ENCODE measurements at regions not wholly inside any gene's neighbourhood (a gene's known extent, or its start where the extent isn't known, plus 50 kb on each side); places are given as distances from the start of the nearest gene placed in this dataset.

DNA sequence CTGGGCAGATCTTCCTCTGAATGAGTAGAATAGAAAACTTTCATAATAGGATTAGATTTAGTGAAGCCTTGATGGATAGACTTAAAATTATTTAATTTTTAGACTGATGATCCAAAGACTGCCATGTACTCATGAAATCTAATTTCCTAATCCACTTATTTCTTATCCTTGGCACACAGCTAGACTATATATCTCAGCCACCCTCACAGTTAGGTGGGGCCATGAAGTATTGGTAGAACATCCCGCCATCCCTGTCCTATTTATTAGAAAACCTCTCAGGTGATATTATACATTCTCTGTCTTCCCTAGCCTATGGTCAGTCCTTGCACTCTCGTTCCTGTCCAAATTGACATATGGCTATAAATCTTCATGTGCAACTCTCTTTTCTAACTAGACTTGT lies 110.9 kb downstream of the FAM170A start:
- Histone ChIP-seq H3K27me3 (ENCODE audit: insufficient read depth, low read depth, severe bottlenecking) (no peaks in the 10 kb centered on the region), H3K4me3 (ENCODE audit: low read depth, low read length) (no peak overlapping the region), H3K27ac (no peak overlapping the region), H3K9me3 (ENCODE audit: severe bottlenecking) (no peaks in the 10 kb centered on the region), H3K36me3 (no peaks in the 10 kb centered on the region)
- TF ChIP-seq, protein P1, sequence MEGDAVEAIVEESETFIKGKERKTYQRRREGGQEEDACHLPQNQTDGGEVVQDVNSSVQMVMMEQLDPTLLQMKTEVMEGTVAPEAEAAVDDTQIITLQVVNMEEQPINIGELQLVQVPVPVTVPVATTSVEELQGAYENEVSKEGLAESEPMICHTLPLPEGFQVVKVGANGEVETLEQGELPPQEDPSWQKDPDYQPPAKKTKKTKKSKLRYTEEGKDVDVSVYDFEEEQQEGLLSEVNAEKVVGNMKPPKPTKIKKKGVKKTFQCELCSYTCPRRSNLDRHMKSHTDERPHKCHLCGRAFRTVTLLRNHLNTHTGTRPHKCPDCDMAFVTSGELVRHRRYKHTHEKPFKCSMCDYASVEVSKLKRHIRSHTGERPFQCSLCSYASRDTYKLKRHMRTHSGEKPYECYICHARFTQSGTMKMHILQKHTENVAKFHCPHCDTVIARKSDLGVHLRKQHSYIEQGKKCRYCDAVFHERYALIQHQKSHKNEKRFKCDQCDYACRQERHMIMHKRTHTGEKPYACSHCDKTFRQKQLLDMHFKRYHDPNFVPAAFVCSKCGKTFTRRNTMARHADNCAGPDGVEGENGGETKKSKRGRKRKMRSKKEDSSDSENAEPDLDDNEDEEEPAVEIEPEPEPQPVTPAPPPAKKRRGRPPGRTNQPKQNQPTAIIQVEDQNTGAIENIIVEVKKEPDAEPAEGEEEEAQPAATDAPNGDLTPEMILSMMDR (IDR thresholded peaks at IDR 0.05; ENCODE audit: low read depth, low read length), result no peak
- DNase-seq, result no peak

DNA sequence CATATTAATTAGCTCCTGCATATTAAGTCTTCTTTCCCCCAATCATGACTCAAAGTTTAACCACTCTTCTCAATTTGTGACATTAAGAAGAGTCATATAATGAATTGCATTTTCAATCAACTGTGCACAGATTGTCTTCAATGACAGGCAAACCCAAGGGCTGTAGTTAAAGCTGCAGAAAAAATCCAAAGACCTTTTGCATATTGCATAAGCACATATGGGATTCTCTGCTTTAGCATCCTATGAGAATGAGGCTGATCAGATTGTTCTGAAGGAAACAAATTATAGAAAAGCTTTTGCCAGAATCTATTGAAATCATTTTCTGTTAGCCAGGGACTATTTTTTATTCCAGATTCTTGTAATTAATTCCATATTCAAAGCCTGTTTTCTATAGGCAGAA lies 112.3 kb downstream of the FAM170A start:
- H3K27me3 ChIP-seq (ENCODE audit: insufficient read depth, low read depth, severe bottlenecking), result no peaks in the 10 kb centered on the region
- H3K36me3 ChIP-seq, result no peaks in the 10 kb centered on the region
- no peak overlapping the region for H3K4me3 ChIP-seq (ENCODE audit: low read depth, low read length)
- TF ChIP-seq, protein P1 (IDR thresholded peaks at IDR 0.05; ENCODE audit: low read depth, low read length), result no peak
- no peak overlapping the region for H3K27ac ChIP-seq
- DNase-seq, result no peak
- no peaks in the 10 kb centered on the region for H3K9me3 ChIP-seq (ENCODE audit: severe bottlenecking)

DNA sequence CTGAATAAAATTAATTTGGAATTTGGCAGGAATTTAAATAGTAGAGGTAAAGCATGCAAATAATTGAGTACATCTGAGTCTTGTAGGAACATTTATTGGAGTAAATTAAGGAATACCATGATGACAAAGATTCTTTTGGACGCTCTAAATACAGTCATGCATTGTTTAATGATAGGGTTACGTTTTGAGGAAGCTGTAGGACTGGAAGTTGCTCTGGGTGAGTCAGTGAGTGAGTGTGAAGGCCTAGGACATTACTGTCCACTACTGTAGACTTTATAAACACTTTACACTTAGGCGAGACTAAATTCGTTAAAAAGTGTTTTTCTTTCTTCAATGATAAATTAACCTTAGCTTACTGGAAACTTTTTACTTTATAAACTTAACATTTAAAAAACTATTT lies 113.0 kb downstream of the FAM170A start:
- Histone ChIP-seq H3K9me3 (ENCODE audit: severe bottlenecking) (no peaks in the 10 kb centered on the region), H3K27ac (no peak overlapping the region), H3K36me3 (no peaks in the 10 kb centered on the region), H3K27me3 (ENCODE audit: insufficient read depth, low read depth, severe bottlenecking) (no peaks in the 10 kb centered on the region), H3K4me3 (ENCODE audit: low read depth, low read length) (no peak overlapping the region)
- no peak for DNase-seq
- TF ChIP-seq, protein P1 (IDR thresholded peaks at IDR 0.05; ENCODE audit: low read depth, low read length), result no peak

DNA sequence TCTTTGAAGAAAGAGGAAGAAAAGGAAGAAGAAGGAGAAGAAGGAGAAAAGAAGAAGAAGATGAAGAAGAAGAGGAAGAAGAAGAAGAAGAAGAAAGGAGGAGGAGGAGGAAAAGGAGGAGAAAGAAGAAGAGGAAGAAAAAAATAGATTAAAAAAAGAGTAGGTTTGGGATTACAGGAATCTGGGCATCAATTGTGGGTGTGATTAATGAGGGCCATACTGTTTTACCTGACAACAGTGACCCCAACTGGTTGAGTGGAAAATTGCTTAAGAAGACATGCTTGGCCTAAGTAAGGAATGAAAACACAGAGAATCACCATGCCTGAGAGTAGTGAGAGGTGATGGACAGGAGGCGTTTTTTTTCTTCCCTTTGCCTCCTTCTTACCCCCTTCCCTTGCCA lies 114.6 kb downstream of the FAM170A start:
- TF ChIP-seq, protein P1 (IDR thresholded peaks at IDR 0.05; ENCODE audit: low read depth, low read length), result peak; percentile 66
- Histone ChIP-seq H3K27me3 (ENCODE audit: insufficient read depth, low read depth, severe bottlenecking) (no peaks in the 10 kb centered on the region), H3K9me3 (ENCODE audit: severe bottlenecking) (no peaks in the 10 kb centered on the region), H3K27ac (no peak overlapping the region), H3K36me3 (no peaks in the 10 kb centered on the region), H3K4me3 (ENCODE audit: low read depth, low read length) (no peak overlapping the region)
- DNase-seq, result peak; percentile 27

DNA sequence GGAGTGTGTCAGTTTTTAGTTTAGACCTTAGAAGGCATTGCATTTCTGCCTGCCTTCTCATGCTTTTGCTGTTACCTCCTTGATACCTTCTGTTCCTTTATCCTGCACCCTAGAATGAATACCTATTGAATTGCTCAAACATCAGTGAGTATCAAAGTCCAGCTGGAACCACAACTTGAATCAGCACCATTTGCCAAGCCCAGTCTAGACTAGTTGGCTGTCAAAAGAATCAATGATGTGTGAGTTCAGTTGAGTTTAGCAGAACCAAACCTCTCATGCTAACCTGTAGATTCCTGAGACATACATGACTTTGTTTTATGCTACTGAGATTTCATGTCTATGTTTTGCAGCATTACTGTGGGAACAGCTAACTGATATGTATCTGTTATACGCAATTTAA lies 116.6 kb downstream of the FAM170A start:
- TF ChIP-seq, protein P1 (IDR thresholded peaks at IDR 0.05; ENCODE audit: low read depth, low read length), result no peak

DNA sequence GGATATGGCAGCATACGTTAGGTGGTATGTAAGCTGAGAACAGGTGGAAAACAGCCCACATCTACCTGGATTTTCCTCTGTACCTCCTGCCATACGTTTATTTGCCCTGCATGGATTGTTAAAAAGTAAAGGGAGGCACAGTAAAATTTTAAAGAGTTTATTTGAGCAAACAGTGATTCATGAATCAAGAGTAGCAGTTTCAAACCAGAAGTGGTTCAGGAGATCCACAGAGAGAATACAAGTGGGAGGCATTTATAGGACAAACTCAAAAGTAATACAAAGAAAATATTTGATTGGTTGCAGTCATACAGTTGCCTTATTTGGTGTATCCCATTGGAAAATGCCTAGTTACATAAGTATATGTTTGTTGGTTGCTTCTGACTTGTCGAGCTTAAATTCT lies 117.6 kb downstream of the FAM170A start:
- Histone ChIP-seq H3K4me3 (ENCODE audit: low read depth, low read length) (no peak overlapping the region), H3K27ac (no peak overlapping the region), H3K9me3 (ENCODE audit: severe bottlenecking) (no peaks in the 10 kb centered on the region), H3K36me3 (no peaks in the 10 kb centered on the region), H3K27me3 (ENCODE audit: insufficient read depth, low read depth, severe bottlenecking) (no peaks in the 10 kb centered on the region)
- TF ChIP-seq, protein P1 (IDR thresholded peaks at IDR 0.05; ENCODE audit: low read depth, low read length), result no peak
- DNase-seq, result no peak

More for the DNA sequence above, 116.6 kb downstream of the FAM170A start:
- DNase-seq, result no peak
- Histone ChIP-seq H3K27me3 (ENCODE audit: insufficient read depth, low read depth, severe bottlenecking) (no peaks in the 10 kb centered on the region), H3K9me3 (ENCODE audit: severe bottlenecking) (no peaks in the 10 kb centered on the region), H3K27ac (no peak overlapping the region), H3K4me3 (ENCODE audit: low read depth, low read length) (no peak overlapping the region), H3K36me3 (no peaks in the 10 kb centered on the region)

All from WERI-Rb-1 (cell line).